WERI-Rb-1 (cell line): ENCODE measurements at regions not wholly inside any gene's neighbourhood (a gene's known extent, or its start where the extent isn't known, plus 50 kb on each side); places are given as distances from the start of the nearest gene placed in this dataset.
"Not testable (repeated sequence)": the region's sequence is repeated elsewhere in the genome, so short reads cannot be mapped to it uniquely, and the experiment has no call there.

Source experiments
- DNase-seq: peaks from one replicate; pipeline ENCODE4 v3.0.0-alpha.2; 2020
- H3K27ac ChIP-seq: fragments of 250-450 bp; sonication (Bioruptor Pico); 2 replicates; pipeline ENCODE4 v1.5.1; 2020; ENCODE audit warnings: mild to moderate bottlenecking, moderate library complexity
- H3K27me3 ChIP-seq: fragments of 250-450 bp; sonication (Bioruptor Pico); 2 replicates; pipeline ENCODE4 v1.5.1; 2021; ENCODE audit warnings: mild to moderate bottlenecking, low read depth, moderate library complexity; ENCODE audit not compliant: insufficient read depth, severe bottlenecking
- H3K36me3 ChIP-seq: fragments of 250-450 bp; sonication (Bioruptor Pico); 2 replicates; pipeline ENCODE4 v1.5.1; 2020; ENCODE audit warnings: mild to moderate bottlenecking, moderate library complexity
- H3K4me3 ChIP-seq: 2 replicates; pipeline ENCODE4 v1.5.1; 2011; ENCODE audit warnings: low read depth, mild to moderate bottlenecking, control low read depth, low read length
- H3K9me3 ChIP-seq: fragments of 250-450 bp; sonication (Bioruptor Pico); 2 replicates; pipeline ENCODE4 v1.5.1; 2021; ENCODE audit warnings: mild to moderate bottlenecking, moderate library complexity; ENCODE audit not compliant: severe bottlenecking
- CTCF ChIP-seq: IDR thresholded peaks from 2 replicates; pipeline ENCODE4 v1.5.1; 2011; ENCODE audit warnings: low read depth, mild to moderate bottlenecking, control low read depth, inconsistent platforms, low read length

- TF ChIP-seq CTCF: no peak
- no peaks in the 10 kb centered on the region for H3K27me3 ChIP-seq
- no peak for DNase-seq
- H3K27ac ChIP-seq: no peak overlapping the region
- peaks cover 7% of the 10 kb centered on the region for H3K9me3 ChIP-seq
- no peak overlapping the region for H3K4me3 ChIP-seq
- no peaks in the 10 kb centered on the region for H3K36me3 ChIP-seq
Observed at GRCh38 chr17:70584255-70584654, 414.9 kb downstream of the KCNJ2 start.

- Histone ChIP-seq H3K4me3 (no peak overlapping the region), H3K36me3 (no peaks in the 10 kb centered on the region), H3K27me3 (no peaks in the 10 kb centered on the region), H3K9me3 (peaks cover 7% of the 10 kb centered on the region), H3K27ac (no peak overlapping the region)
- TF ChIP-seq CTCF: no peak
- DNase-seq: no peak
Observed at GRCh38 chr17:70588003-70588402, 418.7 kb downstream of the KCNJ2 start.

GRCh38 chr17:70597774-70598173 lies 428.4 kb downstream of the KCNJ2 start:
- H3K27ac ChIP-seq: no peak overlapping the region
- no peaks in the 10 kb centered on the region for H3K9me3 ChIP-seq
- no peaks in the 10 kb centered on the region for H3K36me3 ChIP-seq
- TF ChIP-seq CTCF: no peak
- no peak for DNase-seq
- H3K4me3 ChIP-seq: no peak overlapping the region
- H3K27me3 ChIP-seq: no peaks in the 10 kb centered on the region

GRCh38 chr17:70599198-70599597 lies 429.9 kb downstream of the KCNJ2 start:
- H3K36me3 ChIP-seq: no peaks in the 10 kb centered on the region
- no peak overlapping the region for H3K27ac ChIP-seq
- no peak overlapping the region for H3K4me3 ChIP-seq
- no peak for TF ChIP-seq CTCF
- H3K9me3 ChIP-seq: no peaks in the 10 kb centered on the region
- no peak for DNase-seq
- no peaks in the 10 kb centered on the region for H3K27me3 ChIP-seq

GRCh38 chr17:70599945-70600344 lies 430.6 kb downstream of the KCNJ2 start:
- H3K9me3 ChIP-seq, H3K27ac ChIP-seq, DNase-seq, H3K36me3 ChIP-seq, H3K27me3 ChIP-seq, H3K4me3 ChIP-seq: not testable (repeated sequence)

GRCh38 chr17:70603226-70603625 lies 433.9 kb downstream of the KCNJ2 start:
- DNase-seq: no peak
- TF ChIP-seq CTCF: no peak
- no peaks in the 10 kb centered on the region for H3K27me3 ChIP-seq
- no peak overlapping the region for H3K27ac ChIP-seq
- H3K36me3 ChIP-seq: no peaks in the 10 kb centered on the region
- H3K9me3 ChIP-seq: no peaks in the 10 kb centered on the region
- no peak overlapping the region for H3K4me3 ChIP-seq
